GM12892 (cell line): ENCODE measurements at regions not wholly inside any gene's neighbourhood (a gene's known extent, or its start where the extent isn't known, plus 50 kb on each side); places are given as distances from the start of the nearest gene placed in this dataset.

ENCODE experiments used
- POLR2A ChIP-seq: IDR thresholded peaks from 2 replicates; pipeline ENCODE4 v1.6.1; 2011; ENCODE audit warnings: low read depth, low read length, control low read depth
- POLR2AphosphoS5 ChIP-seq: IDR thresholded peaks from 2 replicates; pipeline ENCODE4 v1.6.1; 2011; ENCODE audit warnings: low read depth, low read length, control low read depth
- TAF1 ChIP-seq: IDR thresholded peaks from 2 replicates; pipeline ENCODE4 v1.6.1; 2011; ENCODE audit warnings: low read depth, mild to moderate bottlenecking, control low read depth, low read length, borderline replicate concordance

DNA sequence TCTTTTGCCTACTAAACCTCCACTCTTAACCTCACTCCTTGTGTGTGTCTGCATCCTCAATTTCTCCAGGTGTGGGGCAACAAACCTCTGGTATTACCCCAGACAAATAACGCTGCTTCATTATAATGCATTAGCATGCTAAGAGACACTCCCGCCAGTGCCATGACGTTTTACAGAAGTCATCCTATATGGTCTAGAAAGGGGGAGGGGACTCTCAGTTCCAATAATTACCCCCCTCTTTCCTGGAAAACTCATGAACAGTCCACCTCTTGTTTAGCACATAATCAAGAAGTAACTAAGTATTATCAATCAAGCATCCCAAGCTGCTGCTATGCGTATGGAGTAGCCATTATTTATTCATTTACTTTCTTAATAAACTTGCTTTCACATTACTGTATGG lies 364.5 kb downstream of the TYW1 start:
- TF ChIP-seq POLR2A: no peak
- no peak for TF ChIP-seq POLR2AphosphoS5
- TF ChIP-seq TAF1: no peak
